ENCODE measurements at regions not wholly inside any gene's neighbourhood (a gene's known extent, or its start where the extent isn't known, plus 50 kb on each side); places are given as distances from the start of the nearest gene placed in this dataset.
A peak's percentile ranks its signal among the peaks of the same experiment; 100 is the strongest.
"Not testable (repeated sequence)": the region's sequence is repeated elsewhere in the genome, so short reads cannot be mapped to it uniquely, and the experiment has no call there.

- DNase-seq: no peak
Observed at GRCh38 chr7:53596230-53596629, 560.8 kb downstream of the POM121L12 start.

- no peak for DNase-seq
Observed at GRCh38 chr7:53600296-53600695, 564.9 kb downstream of the POM121L12 start.

GRCh38 chr7:53602817-53603418 lies 567.5 kb downstream of the POM121L12 start:
- DNase-seq: peak; percentile 60

GRCh38 chr7:53603461-53603860 lies 568.0 kb downstream of the POM121L12 start:
- no peak for DNase-seq

GRCh38 chr7:53604201-53604600 lies 568.8 kb downstream of the POM121L12 start:
- DNase-seq: no peak

- no peak for DNase-seq
Observed at GRCh38 chr7:53607961-53608360, 572.5 kb downstream of the POM121L12 start.

GRCh38 chr7:53609185-53609584 lies 573.8 kb downstream of the POM121L12 start:
- no peak for DNase-seq

GRCh38 chr7:53611043-53611442 lies 575.6 kb downstream of the POM121L12 start:
- DNase-seq: no peak

- DNase-seq: no peak
Observed at GRCh38 chr7:53624356-53624755, 588.9 kb downstream of the POM121L12 start.

- DNase-seq: no peak
Observed at GRCh38 chr7:53628775-53629174, 593.3 kb downstream of the POM121L12 start.

GRCh38 chr7:53635251-53635650 lies 599.8 kb downstream of the POM121L12 start:
- DNase-seq: not testable (repeated sequence)

- no peak for DNase-seq
Observed at GRCh38 chr7:53638517-53638916, 603.1 kb downstream of the POM121L12 start.

GRCh38 chr7:53641091-53641490 lies 605.7 kb downstream of the POM121L12 start:
- DNase-seq: no peak

GRCh38 chr7:53642361-53642760 lies 606.9 kb downstream of the POM121L12 start:
- no peak for DNase-seq

- no peak for DNase-seq
Observed at GRCh38 chr7:53642866-53643265, 607.4 kb downstream of the POM121L12 start.

GRCh38 chr7:53656881-53657280 lies 621.4 kb downstream of the POM121L12 start:
- DNase-seq: no peak

GRCh38 chr7:53657586-53657985 lies 622.2 kb downstream of the POM121L12 start:
- DNase-seq: no peak

- no peak for DNase-seq
Observed at GRCh38 chr7:53658951-53659350, 623.5 kb downstream of the POM121L12 start.

GRCh38 chr7:53661645-53662217 lies 626.3 kb downstream of the POM121L12 start:
- no peak for DNase-seq

GRCh38 chr7:53672681-53673080 lies 637.2 kb downstream of the POM121L12 start:
- DNase-seq: no peak

GRCh38 chr7:53675835-53676234 lies 640.4 kb downstream of the POM121L12 start:
- no peak for DNase-seq

GRCh38 chr7:53684693-53685092 lies 649.3 kb downstream of the POM121L12 start:
- DNase-seq: no peak

- no peak for DNase-seq
Observed at GRCh38 chr7:53690411-53690810, 655.0 kb downstream of the POM121L12 start.

GRCh38 chr7:53697913-53698312 lies 662.5 kb downstream of the POM121L12 start:
- DNase-seq: no peak

- no peak for DNase-seq
Observed at GRCh38 chr7:53699215-53699837, 663.9 kb downstream of the POM121L12 start.

Measured in T1000 (cell line).